ENCODE measurements at regions not wholly inside any gene's neighbourhood (a gene's known extent, or its start where the extent isn't known, plus 50 kb on each side); places are given as distances from the start of the nearest gene placed in this dataset.

DNA sequence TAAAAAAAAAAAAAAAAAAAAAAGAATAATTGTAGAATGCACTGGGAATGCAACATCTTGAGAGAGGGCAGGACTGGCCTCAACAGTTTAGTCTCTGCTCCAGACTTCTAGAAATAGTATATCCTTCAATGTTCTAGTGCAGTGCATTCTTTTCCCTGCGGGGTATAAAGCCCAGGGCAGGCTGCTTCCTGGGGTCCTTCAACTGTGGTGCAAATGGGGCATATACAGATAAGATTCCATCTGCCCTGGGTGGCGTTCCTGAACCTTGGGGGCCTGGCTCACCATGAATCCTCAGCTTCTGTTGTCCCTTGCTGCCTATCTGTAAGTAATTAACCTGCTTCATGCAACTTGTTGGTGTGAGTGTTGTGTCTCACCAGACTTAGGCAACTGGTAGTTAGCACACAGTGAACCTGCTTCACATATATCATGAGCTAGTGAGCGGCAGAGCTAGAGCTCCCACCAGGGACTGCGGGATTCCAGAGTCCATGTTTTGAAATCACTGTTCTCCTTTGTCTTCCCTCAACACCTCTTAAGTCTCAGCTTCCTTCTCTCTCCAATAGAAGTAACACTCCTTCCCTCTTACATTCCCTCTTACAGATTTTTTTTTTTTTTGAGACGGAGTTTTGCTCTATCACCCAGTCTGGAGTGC, 177.6 kb downstream of the SUDS3 start:
- peaks cover 10% of the 10 kb centered on the region for H3K27me3 Mint-ChIP-seq
- Histone ChIP-seq H3K79me2 (ENCODE audit: control insufficient read depth, insufficient read depth, low read length) (no peaks in the 10 kb centered on the region), H4K20me1 (ENCODE audit: control insufficient read depth, insufficient read depth, low read length, poor library complexity, severe bottlenecking) (no peaks in the 10 kb centered on the region), H3K27ac (ENCODE audit: low read length in 2 of 2) (no peak overlapping the region), H3K9me3 (ENCODE audit: control extremely low read depth in 1 of 3, control insufficient read depth in 2 of 3, insufficient read depth in 1 of 3, low read length in 2 of 3) (peaks cover 0 to 12% (median 0%) of the 10 kb centered on the region in 3 donors), H2AFZ (ENCODE audit: insufficient read depth, low read depth, low read length, poor library complexity, severe bottlenecking) (no peak overlapping the region), H3K9ac (ENCODE audit: low read length) (no peak overlapping the region), H3K4me3 (ENCODE audit: control extremely low read depth in 1 of 5, extremely low read depth in 1 of 5, insufficient read depth in 1 of 5, low read depth in 2 of 5, low read length in 4 of 5) (no peak overlapping the region), H3K36me3 (replicated peaks in 1 of 2; ENCODE audit: control extremely low read depth in 1 of 2, control insufficient read depth in 1 of 2, extremely low read depth in 1 of 2, insufficient read depth in 2 of 2, low read length in 1 of 2) (no peaks in the 10 kb centered on the region), H3K4me2 (replicated peaks; ENCODE audit: low read depth, low read length, poor library complexity, severe bottlenecking) (no peak overlapping the region), H3K4me1 (ENCODE audit: control insufficient read depth in 2 of 2, insufficient read depth in 2 of 2, low read length in 2 of 2) (no peaks in the 10 kb centered on the region), H3K27me3 (replicated peaks in 1 of 4; ENCODE audit: control extremely low read depth in 1 of 4, control insufficient read depth in 3 of 4, insufficient read depth in 4 of 4, low read length in 3 of 4) (no peaks in the 10 kb centered on the region)
- CTCF ChIA-PET = no interaction called here
- no peak for TF ChIP-seq EZH2 (IDR thresholded peaks at IDR 0.05; ENCODE audit: borderline replicate concordance, insufficient read depth, low read depth, low read length, poor library complexity, severe bottlenecking)
- TF ChIP-seq, protein P1, sequence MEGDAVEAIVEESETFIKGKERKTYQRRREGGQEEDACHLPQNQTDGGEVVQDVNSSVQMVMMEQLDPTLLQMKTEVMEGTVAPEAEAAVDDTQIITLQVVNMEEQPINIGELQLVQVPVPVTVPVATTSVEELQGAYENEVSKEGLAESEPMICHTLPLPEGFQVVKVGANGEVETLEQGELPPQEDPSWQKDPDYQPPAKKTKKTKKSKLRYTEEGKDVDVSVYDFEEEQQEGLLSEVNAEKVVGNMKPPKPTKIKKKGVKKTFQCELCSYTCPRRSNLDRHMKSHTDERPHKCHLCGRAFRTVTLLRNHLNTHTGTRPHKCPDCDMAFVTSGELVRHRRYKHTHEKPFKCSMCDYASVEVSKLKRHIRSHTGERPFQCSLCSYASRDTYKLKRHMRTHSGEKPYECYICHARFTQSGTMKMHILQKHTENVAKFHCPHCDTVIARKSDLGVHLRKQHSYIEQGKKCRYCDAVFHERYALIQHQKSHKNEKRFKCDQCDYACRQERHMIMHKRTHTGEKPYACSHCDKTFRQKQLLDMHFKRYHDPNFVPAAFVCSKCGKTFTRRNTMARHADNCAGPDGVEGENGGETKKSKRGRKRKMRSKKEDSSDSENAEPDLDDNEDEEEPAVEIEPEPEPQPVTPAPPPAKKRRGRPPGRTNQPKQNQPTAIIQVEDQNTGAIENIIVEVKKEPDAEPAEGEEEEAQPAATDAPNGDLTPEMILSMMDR (IDR thresholded peaks at IDR 0.05) = no peak
- intact Hi-C loops (cut with micrococcal nuclease) = no loop called here
- no peaks in the 10 kb centered on the region for H3K9me3 Mint-ChIP-seq (ENCODE audit: insufficient read depth)
- WGBS (ENCODE audit: insufficient coverage) = 77% methylated on average over 5 of the region's 5 CpGs
- DNase-seq (no peak), ATAC-seq (ENCODE audit: low read depth) (no peak)
- no peaks in the 10 kb centered on the region for H3K4me1 Mint-ChIP-seq
- POLR2A ChIA-PET = no interaction called here
- no peak overlapping the region for H3K27ac Mint-ChIP-seq
- no peak overlapping the region for H3K4me3 Mint-ChIP-seq

DNA sequence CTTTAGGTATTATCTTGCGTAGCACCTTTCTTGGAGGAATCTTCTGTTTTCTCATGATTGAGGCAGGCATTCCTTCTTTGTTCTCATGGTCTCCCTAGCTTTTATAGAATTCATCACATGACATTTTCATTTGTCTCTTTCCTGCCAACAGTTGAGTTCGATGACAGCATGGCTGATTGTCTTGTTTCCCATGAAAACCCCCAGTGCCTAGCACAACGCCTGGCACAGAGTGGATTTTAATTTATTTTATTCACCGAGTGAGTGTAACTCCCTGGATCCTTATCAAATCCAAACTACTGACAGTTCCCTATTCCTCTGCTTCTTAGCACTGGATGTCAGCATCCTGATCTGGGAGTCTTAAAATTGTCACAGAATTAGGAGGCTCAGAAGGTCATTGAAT, 182.6 kb downstream of the SUDS3 start:
- Mint-ChIP-seq H3K27ac (no peak overlapping the region), H3K4me1 (no peaks in the 10 kb centered on the region), H3K9me3 (ENCODE audit: insufficient read depth) (no peaks in the 10 kb centered on the region), H3K4me3 (no peak overlapping the region), H3K27me3 (peaks cover 5% of the 10 kb centered on the region)
- no peak overlapping the region for H3K27ac ChIP-seq (ENCODE audit: low read length in 2 of 2)
- H4K20me1 ChIP-seq (ENCODE audit: control insufficient read depth, insufficient read depth, low read length, poor library complexity, severe bottlenecking) = no peaks in the 10 kb centered on the region
- WGBS (ENCODE audit: insufficient coverage) = 100% methylated on average over 1 of the region's 4 CpGs
- H3K4me1 ChIP-seq (ENCODE audit: control insufficient read depth in 2 of 2, insufficient read depth in 2 of 2, low read length in 2 of 2) = no peaks in the 10 kb centered on the region
- ChIA-PET CTCF (no interaction called here), POLR2A (no interaction called here)
- no peak overlapping the region for H2AFZ ChIP-seq (ENCODE audit: insufficient read depth, low read depth, low read length, poor library complexity, severe bottlenecking)
- no peak for DNase-seq
- H3K9ac ChIP-seq (ENCODE audit: low read length) = no peak overlapping the region
- H3K36me3 ChIP-seq (replicated peaks in 1 of 2; ENCODE audit: control extremely low read depth in 1 of 2, control insufficient read depth in 1 of 2, extremely low read depth in 1 of 2, insufficient read depth in 2 of 2, low read length in 1 of 2) = no peaks in the 10 kb centered on the region
- H3K27me3 ChIP-seq (replicated peaks in 1 of 4; ENCODE audit: control extremely low read depth in 1 of 4, control insufficient read depth in 3 of 4, insufficient read depth in 4 of 4, low read length in 3 of 4) = no peaks in the 10 kb centered on the region
- no peaks in the 10 kb centered on the region for H3K79me2 ChIP-seq (ENCODE audit: control insufficient read depth, insufficient read depth, low read length)
- no peak overlapping the region for H3K4me3 ChIP-seq (ENCODE audit: control extremely low read depth in 1 of 5, extremely low read depth in 1 of 5, insufficient read depth in 1 of 5, low read depth in 2 of 5, low read length in 4 of 5)
- H3K9me3 ChIP-seq (ENCODE audit: control extremely low read depth in 1 of 3, control insufficient read depth in 2 of 3, insufficient read depth in 1 of 3, low read length in 2 of 3) = peaks cover 0 to 9% (median 0%) of the 10 kb centered on the region in 3 donors
- TF ChIP-seq, protein P1 (IDR thresholded peaks at IDR 0.05) = no peak
- intact Hi-C loops (cut with micrococcal nuclease) = no loop called here
- ATAC-seq (ENCODE audit: low read depth) = no peak
- H3K4me2 ChIP-seq (replicated peaks; ENCODE audit: low read depth, low read length, poor library complexity, severe bottlenecking) = no peak overlapping the region
